IPS DF 4.7 (cell line): ENCODE measurements at regions not wholly inside any gene's neighbourhood (a gene's known extent, or its start where the extent isn't known, plus 50 kb on each side); places are given as distances from the start of the nearest gene placed in this dataset.
"Not testable (repeated sequence)": the region's sequence is repeated elsewhere in the genome, so short reads cannot be mapped to it uniquely, and the experiment has no call there.

Experiments
- DNase-seq: peaks from one replicate; pipeline ENCODE4 v3.0.0-alpha.2; 2013; ENCODE audit warnings: low spot score; ENCODE audit errors: extremely low read depth

- no peak for DNase-seq
These were observed 182.1 kb upstream of the SMIM31 start for GRCh38 chr4:164571593-164572390.

DNA sequence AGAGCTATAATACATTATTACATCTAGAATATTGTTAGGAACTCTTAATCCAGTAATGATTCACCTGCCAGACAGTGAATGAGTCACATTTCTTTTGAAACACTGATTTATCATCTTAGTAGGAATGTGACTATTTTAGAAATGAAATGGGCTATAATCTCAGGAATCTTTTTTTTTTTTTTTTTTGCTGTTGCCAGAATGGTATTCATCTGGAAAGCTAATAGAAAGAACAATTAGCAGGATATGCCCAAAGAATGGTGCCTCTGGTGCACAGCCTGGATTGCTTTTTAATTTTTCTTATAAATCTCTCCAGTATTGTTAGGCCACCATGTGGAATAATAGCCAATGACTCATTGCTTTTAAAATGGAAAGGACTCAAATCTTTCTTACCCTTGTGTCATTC, 181.1 kb upstream of the SMIM31 start:
- DNase-seq, result no peak

- DNase-seq, result no peak
These were observed 178.1 kb upstream of the SMIM31 start for GRCh38 chr4:164575861-164576260.

DNA sequence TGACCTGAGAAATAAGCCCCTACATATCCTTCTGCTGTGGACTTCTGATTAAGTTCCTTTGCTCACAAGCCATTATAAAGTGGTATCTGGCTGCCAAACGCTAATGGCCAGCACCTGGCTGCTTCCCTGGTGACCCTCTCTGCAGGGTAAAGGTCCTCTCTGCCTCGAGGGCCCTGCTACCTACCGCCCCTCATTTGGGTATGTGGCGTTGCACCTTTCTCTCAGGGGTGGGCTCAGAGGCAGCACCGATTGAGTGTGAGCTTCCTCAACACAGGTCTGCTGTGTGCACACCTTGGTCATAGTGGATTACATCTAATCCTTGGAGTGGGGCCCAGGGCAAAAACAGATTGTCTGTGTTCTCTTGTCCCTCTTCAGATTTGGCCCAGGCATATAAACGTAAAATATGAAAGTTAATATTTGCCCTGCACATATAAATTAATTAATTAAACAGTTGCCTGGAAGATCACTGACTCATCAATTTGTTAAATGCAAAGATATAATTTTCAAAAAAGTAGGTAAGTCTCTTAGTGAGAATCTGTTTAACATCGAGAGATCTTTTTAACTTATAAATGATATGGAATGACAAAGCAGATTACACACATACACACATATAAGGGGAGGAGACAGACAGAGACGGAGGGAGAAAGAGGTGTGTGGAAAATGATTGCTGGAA, 174.5 kb upstream of the SMIM31 start:
- no peak for DNase-seq

- no peak for DNase-seq
These were observed 162.3 kb upstream of the SMIM31 start for GRCh38 chr4:164591666-164592065.

- no peak for DNase-seq
These were observed 158.2 kb upstream of the SMIM31 start for GRCh38 chr4:164595751-164596150.

- DNase-seq, result no peak
These were observed 157.5 kb upstream of the SMIM31 start for GRCh38 chr4:164596318-164596878.

DNA sequence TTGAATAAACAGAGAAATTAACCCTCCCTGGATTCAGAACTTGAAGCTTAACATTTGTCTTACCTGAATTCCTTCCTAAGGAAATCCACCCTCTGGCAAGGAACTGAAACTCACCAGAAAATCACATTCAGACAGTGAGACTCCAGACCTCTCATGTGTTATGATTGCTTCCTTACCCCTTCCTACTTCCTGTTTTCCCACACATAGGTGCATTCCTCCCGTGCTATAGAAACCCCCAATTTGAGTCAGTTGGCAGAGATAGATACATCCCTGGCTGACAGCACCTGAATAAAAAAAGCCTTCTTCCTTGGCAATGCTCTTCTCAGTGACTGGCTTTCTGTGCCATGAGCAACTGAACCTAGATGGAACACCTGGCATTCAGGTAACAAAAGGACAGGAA, 157.0 kb upstream of the SMIM31 start:
- no peak for DNase-seq

DNA sequence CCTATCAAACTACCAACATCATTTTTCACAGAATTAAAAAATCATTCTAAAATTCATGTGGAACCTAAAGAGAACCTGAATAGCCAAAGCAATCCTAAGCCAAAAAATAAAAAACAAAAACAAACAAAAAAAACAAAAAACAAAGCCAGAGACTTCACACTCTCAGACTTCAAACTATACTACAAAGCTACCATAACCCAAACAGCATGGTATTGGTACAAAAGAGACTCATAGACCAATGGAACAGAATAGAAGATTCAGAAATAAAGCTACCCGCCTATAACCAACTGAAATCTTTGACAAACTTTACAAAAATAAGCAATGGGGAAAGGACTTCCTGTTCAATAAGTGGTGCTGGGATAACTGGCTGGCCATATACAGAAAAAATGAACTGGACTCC, 152.3 kb upstream of the SMIM31 start:
- DNase-seq, result no peak

GRCh38 chr4:164605791-164606190, 148.1 kb upstream of the SMIM31 start:
- DNase-seq, result not testable (repeated sequence)

- DNase-seq, result no peak
These were observed 147.5 kb upstream of the SMIM31 start for GRCh38 chr4:164606478-164606877.

DNA sequence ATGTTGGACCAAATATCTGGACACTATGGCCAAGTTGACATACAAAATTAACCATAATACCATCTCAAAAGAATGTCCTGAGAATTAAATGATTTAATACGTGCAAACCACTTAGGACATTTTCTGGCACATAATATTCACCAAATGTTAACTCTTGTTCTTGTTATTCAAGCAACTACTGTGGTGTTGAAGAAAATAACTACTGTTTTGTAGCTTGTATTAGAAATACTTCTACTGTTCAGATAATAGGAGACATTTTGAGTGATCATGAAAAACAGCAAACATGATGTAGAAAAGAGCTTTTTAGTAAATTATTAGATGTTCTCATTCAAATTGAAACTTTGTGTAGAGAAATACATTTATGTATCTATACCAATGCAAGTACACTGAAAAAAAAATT, 140.7 kb upstream of the SMIM31 start:
- DNase-seq, result no peak

DNA sequence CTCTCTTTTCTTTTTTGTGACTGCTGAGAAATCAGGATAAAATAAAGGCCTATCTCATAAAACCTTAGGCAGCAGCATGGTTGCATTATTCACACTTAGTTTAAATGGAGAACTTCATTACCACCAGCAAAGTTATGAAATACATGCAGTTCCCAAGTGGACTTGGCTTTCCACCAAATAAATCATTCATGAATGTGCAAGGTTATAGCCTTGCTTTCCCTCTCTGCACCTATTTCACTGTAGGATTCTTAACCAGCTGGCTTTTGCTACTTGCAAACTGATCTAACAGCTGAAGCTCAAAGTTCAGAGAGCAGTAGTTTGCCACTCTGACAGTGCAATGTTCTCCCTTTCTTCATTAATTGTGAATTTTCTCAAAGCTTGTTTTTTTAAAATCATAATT, 140.1 kb upstream of the SMIM31 start:
- no peak for DNase-seq

- DNase-seq, result no peak
These were observed 139.6 kb upstream of the SMIM31 start for GRCh38 chr4:164614329-164614728.

DNA sequence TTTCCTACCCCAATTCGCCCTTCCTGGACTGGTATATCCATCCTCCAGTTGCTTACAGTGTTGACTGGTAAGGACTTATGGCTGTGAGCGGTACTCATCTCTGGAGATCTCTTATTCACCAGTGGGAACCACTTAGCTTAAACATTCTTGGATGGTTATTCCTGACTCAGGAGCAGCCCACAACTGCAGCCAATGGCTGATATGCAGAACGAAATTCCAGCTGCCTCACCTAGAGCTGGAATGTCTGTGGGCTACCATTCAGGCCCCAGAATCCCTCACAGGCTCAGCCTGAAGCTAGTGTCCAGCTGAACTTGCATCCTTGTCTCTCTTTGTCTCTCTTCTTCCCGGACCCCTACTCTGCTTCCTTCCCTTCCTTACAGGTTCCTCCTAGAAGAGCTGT, 138.9 kb upstream of the SMIM31 start:
- no peak for DNase-seq

GRCh38 chr4:164615964-164616363, 138.0 kb upstream of the SMIM31 start:
- no peak for DNase-seq

- DNase-seq, result no peak
These were observed 137.0 kb upstream of the SMIM31 start for GRCh38 chr4:164616961-164617360.

- DNase-seq, result no peak
These were observed 136.5 kb upstream of the SMIM31 start for GRCh38 chr4:164617426-164617825.

DNA sequence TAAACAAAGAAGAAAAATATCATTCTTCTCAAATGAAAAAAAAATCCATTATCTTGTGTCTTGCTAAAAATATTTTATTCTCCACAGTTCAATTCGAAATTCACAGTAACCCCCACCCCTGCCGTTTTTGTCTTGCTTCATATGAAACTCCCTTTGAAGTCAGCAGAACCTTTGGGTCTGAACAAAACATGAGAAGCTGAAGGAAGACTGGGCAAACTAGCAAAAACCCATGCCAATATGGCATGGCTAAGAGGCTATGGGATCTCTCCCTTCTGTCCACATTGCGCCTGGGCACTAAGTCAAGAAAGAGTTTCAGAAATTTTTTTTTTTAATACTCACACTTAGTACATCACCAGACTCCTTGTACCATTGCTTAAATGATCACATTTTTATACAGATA, 136.0 kb upstream of the SMIM31 start:
- DNase-seq, result no peak

DNA sequence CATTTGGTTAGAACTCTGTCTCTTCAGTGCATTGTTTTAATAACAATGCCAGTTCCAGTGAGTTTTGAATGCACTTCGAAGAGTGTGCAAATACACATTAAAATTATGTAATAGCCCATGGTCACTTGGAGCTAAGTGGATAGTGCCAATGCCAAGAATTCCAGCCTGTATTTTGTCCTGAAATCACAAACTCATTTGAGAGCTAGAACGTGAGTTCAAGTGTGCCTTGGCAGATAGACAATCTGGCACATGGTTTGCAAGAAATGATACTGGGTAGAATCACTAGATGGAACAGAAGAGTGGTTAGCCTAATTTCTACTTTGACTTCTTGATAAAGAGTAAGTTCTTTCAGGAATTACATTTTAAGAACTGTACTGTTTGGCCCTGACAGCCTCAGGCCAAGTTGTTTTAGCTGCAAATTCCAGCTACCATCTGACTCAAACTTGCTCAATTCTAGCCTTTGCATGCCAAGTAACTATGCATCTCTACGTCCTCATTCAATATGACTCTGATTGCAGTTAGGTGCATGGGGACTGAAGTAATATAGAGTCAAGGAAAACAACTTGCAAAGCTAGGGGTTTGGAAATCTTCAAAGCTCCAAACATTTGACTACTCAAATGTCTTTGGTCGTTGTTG, 131.9 kb upstream of the SMIM31 start:
- no peak for DNase-seq

GRCh38 chr4:164623099-164623498, 130.8 kb upstream of the SMIM31 start:
- DNase-seq, result no peak

DNA sequence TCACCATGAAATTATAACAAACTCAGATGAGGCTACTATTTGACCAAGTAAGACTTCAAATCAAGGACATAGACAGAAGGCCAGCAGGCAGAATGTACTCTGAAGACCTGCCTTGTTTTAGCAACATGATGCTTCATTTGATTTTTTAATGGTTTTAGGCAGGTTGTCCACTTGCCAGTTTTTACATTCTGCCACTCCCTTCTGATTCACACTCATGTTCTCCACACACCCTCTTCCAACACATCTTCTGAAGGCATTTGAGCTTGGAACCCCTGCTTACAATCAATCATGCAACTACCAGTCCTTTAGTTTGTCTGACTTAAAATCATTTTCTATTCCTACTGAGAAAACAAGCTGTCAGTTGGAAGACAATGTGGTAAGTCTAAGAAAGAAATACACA, 114.9 kb upstream of the SMIM31 start:
- DNase-seq, result no peak
